HG03521 (cell line): ENCODE measurements at regions not wholly inside any gene's neighbourhood (a gene's known extent, or its start where the extent isn't known, plus 50 kb on each side); places are given as distances from the start of the nearest gene placed in this dataset.

Experiments used
- ATAC-seq: cut with Tn5 transposase; IDR thresholded peaks from one replicate; pipeline ENCODE4 v1.9.1; 2021; ENCODE audit warnings: mild to moderate bottlenecking, moderate library complexity; ENCODE audit not compliant: unreplicated experiment

DNA sequence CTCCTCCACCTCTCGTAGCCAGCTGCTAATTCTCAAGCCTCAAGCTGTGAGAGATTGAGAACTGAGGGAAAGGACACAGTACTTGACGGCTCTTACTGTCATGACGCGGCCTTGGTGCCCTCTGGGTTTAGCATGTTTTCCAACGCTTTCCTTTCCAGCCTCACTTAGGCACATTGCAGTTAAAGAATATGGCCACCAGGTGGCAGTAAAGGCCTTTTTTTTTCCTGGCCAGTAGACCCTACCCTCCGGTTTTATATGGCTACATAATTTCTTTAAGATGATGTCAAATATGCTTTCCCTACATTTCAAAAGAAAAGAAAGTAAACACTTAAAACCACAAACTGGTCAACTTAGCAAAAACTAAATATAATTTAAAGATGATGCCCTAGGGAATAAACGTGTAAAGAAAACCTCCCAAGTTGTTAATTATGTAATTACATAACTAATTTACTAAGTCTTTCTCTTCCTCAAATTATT is 56.8 kb upstream of the PRDX6 start:
- no peak for ATAC-seq

DNA sequence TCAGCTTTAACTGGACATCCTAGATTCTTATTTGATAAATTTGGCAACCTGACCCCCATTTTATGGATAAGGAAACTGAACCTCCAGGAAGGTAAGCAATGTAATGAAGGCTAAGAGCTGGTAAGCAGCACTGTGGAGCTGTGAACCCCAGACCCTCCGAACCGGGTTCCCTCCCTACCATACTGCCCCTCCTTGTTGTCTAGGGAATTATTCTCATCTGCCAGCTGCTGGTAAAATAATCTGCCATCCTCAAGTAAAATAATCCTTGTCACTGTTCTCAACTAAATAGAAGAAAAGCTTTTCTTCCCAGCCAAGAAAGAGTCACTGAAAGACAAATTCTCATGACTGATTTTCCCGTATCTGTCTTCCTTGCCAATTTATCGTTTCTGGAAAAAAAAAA is 55.8 kb upstream of the PRDX6 start:
- no peak for ATAC-seq

DNA sequence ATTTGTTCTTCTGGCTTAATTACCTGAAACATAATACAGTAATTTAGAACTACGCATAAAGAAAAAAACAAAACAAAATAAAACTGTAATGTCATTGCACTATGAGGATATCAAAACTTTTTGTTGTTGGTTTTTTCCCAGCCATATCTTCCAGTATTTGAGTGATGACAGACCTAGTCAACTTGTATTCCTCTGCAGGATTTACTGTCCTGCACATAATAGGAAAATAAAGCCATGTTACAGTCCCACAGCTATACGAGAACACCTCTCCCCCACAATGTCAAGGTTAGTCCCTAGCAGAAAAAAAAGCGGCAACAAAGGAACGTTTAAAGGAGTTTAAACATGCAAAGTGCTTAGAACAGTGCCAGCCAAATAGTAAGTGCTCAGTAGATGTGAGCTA is 55.3 kb upstream of the PRDX6 start:
- no peak for ATAC-seq

DNA sequence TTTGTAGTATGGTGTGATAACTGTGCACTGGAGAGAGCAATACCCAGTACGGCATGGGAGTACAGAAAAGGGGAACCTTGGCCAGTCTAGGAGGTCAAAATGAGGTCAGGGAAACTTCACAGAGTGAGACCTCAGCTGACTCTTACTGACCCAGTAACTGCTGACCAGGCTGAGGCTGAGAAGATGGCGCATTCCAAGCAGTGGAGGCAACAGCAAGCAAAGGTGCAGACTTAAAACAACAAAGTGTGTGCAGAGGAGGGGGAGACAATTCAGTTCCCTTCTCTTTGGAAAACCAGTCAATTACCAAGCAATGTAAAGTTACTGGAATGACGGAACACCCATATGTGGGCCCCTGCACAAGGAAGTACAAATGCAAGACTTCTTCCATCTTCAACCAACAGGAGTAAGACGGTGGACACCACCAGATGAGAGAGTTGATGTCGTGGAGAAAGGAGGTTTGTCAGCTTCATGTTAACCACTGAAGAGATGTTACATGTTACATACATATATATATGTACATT is 54.6 kb upstream of the PRDX6 start:
- ATAC-seq = peak; percentile 36

DNA sequence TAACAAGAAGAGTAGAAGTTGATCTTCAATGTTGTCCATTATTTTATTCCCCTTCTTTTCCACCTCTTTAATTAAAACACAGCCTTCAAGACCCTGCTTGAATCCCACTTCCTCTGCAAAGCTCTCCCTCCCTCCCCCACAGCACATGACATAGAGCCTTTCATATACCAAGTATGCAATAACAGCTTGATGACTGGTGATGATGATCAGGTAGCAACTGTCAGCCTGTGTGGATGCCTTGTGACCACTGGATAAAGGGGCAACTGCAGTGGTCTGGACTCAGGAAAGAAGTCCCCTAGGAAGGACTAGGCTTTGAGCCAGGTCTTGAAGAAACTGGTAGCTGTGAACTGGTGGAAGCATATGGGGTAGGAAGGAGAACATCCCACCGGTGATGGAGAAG is 53.8 kb upstream of the PRDX6 start:
- ATAC-seq = no peak

DNA sequence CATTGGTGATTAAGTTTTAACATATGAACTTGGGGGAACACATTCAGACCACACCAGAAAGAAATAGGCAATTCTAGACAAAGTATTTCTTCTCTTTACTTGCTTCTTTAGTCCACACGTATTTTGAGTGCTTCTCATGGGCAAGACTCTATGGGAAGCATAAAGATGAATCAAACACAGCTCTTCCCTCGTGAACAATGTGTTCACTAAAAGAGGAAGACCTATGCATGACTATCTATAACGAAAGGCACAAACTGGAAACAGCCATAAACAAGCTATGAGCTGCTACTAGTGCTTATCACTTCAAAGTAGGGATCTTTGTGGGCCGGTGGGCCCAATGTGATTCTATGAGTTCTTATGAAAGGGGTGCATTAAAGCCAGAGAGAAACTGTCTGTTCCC is 53.0 kb upstream of the PRDX6 start:
- ATAC-seq = no peak

DNA sequence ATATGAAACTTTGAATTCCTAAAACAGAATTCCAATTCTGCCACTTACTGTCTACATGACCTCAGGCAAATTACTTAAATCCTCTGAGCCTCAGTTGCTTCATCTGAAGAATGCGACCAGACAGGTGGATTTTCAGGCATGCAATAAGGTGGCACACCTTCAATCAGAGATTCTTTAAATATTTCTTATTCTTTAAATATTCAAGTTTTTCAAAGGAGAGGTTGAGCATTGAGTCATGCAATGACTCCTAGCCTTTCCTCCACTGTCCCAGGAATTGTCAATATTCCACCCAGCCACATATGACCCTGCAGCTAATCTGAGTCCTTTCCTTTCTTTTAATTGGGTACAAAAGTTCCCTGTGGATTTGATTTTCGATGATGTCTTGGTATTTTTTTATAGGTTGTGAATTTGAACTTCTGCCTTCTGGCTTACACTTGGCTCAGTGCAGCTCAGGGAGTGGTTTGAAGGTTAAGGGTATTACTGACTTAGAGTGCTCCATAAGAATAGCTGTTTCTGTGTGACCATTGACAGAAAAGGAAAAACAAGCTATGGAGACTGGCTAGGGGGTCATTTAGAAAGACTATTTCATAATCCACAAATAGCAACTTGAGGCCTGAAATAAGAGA is 52.2 kb upstream of the PRDX6 start:
- ATAC-seq = no peak

DNA sequence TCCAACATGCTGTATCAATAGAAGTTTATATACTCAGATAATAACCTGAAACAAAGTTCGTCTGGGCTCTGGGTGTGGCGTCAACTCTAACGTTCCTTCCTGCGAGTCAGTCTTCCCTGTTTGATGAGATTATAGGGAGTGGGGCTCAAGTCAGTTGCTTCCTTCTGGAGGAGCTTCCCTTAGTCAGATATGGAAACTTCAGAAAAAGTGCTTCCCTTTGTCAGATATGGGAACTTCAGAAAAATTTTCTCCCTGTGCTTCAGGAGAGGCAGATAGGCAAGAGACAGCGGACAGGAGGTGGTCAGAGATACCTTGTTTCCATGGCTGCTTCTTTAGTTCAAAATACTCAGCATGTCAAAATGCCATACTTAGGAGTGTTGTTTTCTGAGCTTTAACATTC is 51.1 kb upstream of the PRDX6 start:
- no peak for ATAC-seq

DNA sequence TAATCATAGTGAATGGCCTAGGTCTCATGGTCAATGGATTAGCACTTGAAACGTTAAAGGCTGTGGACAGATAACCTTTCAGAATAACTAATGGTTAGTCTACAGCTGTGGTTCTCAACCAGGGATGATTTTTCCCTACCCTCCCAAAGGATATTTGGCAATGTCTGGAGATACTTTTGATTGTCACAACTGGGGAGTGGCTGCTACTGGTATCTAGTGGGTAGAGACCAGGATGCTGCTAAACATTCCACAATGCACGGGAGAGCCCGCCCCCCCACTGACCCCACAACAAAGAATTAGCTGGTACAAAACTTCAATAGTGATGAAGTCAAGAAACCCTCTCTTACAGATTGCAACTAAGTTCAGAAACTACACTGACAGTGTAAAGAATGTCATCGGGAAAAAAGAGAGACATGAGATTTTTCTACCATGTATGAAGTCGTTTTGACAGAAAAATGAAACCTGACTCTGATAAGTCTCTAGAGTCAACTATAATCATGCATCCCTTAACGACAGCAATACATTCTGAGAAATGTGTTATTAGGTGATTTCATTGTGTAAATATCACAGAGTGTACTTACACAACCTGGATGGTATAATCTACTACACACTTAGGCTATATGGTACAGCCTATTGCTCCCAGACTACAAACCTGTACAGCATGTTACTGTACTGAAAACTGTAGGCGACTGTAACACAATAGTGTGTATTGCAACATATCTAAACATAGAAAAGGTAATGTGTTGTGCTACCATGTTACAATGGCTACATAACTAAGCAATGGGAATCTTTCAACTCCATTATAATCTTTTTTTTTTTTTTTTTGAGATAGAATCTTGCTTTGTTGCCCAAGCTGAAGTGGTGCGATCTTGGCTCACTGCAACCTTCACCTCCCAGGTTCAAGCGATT is 49.7 kb upstream of the PRDX6 start:
- no peak for ATAC-seq
